ENCODE measurements at regions not wholly inside any gene's neighbourhood (a gene's known extent, or its start where the extent isn't known, plus 50 kb on each side); places are given as distances from the start of the nearest gene placed in this dataset.

GRCh38 chr11:10625281-10625981 is 57.0 kb upstream of the LYVE1 start:
- TF ChIP-seq EZH2phosphoT487 (IDR thresholded peaks at IDR 0.05; ENCODE audit: low read length) (no peak), CTCF (IDR thresholded peaks at IDR 0.05; ENCODE audit: low read length) (no peak), EZH2 (optimal IDR thresholded peaks at IDR 0.05; ENCODE audit: low read depth, low read length) (no peak)

GRCh38 chr11:10623797-10624761 is 55.6 kb upstream of the LYVE1 start:
- no peaks in the 10 kb centered on the region for H3F3A ChIP-seq (ENCODE audit: insufficient read depth, low read length)
- H3K4me2 ChIP-seq (ENCODE audit: low read depth, low read length), result no peak overlapping the region
- no peaks in the 10 kb centered on the region for H3K36me3 ChIP-seq (replicated peaks; ENCODE audit: insufficient read depth, low read length)
- H3K27ac ChIP-seq (ENCODE audit: low read length), result no peak overlapping the region
- no peaks in the 10 kb centered on the region for H3K27me3 ChIP-seq (replicated peaks; ENCODE audit: insufficient read depth, low read length)
- H4K20me1 ChIP-seq (ENCODE audit: insufficient read depth, low read length), result no peaks in the 10 kb centered on the region
- H3K4me1 ChIP-seq (ENCODE audit: low read length), result 0 out of 2 replicates have a peak, but pooled peaks cover 10% of the 10 kb centered on the region
- DNase-seq, result peak; percentile 44
- H3K9me3 ChIP-seq (replicated peaks; ENCODE audit: insufficient read depth, low read length), result no peaks in the 10 kb centered on the region
- H3K79me2 ChIP-seq (ENCODE audit: low read length), result no peaks in the 10 kb centered on the region
- no peaks in the 10 kb centered on the region for H3K9me2 ChIP-seq (replicated peaks; ENCODE audit: insufficient read depth, low read length)
- H2AFZ ChIP-seq (ENCODE audit: low read length), result no peak overlapping the region; the same call in 1 of the 2 replicates
- H3K9ac ChIP-seq (ENCODE audit: low read length), result no peak overlapping the region
- TF ChIP-seq EZH2 (optimal IDR thresholded peaks at IDR 0.05; ENCODE audit: low read depth, low read length) (no peak), CTCF (IDR thresholded peaks at IDR 0.05; ENCODE audit: low read length) (peak; percentile 61)
- H3K4me3 ChIP-seq (ENCODE audit: low read length), result no peak overlapping the region

More at GRCh38 chr11:10625281-10625981, 57.0 kb upstream of the LYVE1 start:
- H3K4me3 ChIP-seq (ENCODE audit: low read length), result no peak overlapping the region
- no peaks in the 10 kb centered on the region for H3K9me3 ChIP-seq (replicated peaks; ENCODE audit: insufficient read depth, low read length)
- no peak overlapping the region for H3K9ac ChIP-seq (ENCODE audit: low read length)
- H4K20me1 ChIP-seq (ENCODE audit: insufficient read depth, low read length), result no peaks in the 10 kb centered on the region
- H3K79me2 ChIP-seq (ENCODE audit: low read length), result no peaks in the 10 kb centered on the region
- no peaks in the 10 kb centered on the region for H3K36me3 ChIP-seq (replicated peaks; ENCODE audit: insufficient read depth, low read length)
- no peaks in the 10 kb centered on the region for H3K9me2 ChIP-seq (replicated peaks; ENCODE audit: insufficient read depth, low read length)
- no peak for DNase-seq
- H3K4me2 ChIP-seq (ENCODE audit: low read depth, low read length), result no peak overlapping the region
- H3F3A ChIP-seq (ENCODE audit: insufficient read depth, low read length), result no peaks in the 10 kb centered on the region
- H3K4me1 ChIP-seq (ENCODE audit: low read length), result 0 out of 2 replicates have a peak, but pooled peaks cover 10% of the 10 kb centered on the region
- no peaks in the 10 kb centered on the region for H3K27me3 ChIP-seq (replicated peaks; ENCODE audit: insufficient read depth, low read length)
- H3K27ac ChIP-seq (ENCODE audit: low read length), result no peak overlapping the region
- no peak overlapping the region for H2AFZ ChIP-seq (ENCODE audit: low read length)

- Histone ChIP-seq H2AFZ (ENCODE audit: low read length) (no peak overlapping the region; the same call in 1 of the 2 replicates), H3K36me3 (replicated peaks; ENCODE audit: insufficient read depth, low read length) (no peaks in the 10 kb centered on the region), H3K9me3 (replicated peaks; ENCODE audit: insufficient read depth, low read length) (no peaks in the 10 kb centered on the region), H3K79me2 (ENCODE audit: low read length) (no peaks in the 10 kb centered on the region), H3K4me3 (ENCODE audit: low read length) (no peak overlapping the region), H3K4me2 (ENCODE audit: low read depth, low read length) (no peak overlapping the region), H4K20me1 (ENCODE audit: insufficient read depth, low read length) (no peaks in the 10 kb centered on the region), H3K9ac (ENCODE audit: low read length) (no peak overlapping the region), H3K9me2 (replicated peaks; ENCODE audit: insufficient read depth, low read length) (no peaks in the 10 kb centered on the region), H3F3A (ENCODE audit: insufficient read depth, low read length) (no peaks in the 10 kb centered on the region), H3K27ac (ENCODE audit: low read length) (no peak overlapping the region), H3K4me1 (ENCODE audit: low read length) (0 out of 2 replicates have a peak, but pooled peaks cover 10% of the 10 kb centered on the region), H3K27me3 (replicated peaks; ENCODE audit: insufficient read depth, low read length) (no peaks in the 10 kb centered on the region)
- DNase-seq, result no peak
- TF ChIP-seq CTCF (IDR thresholded peaks at IDR 0.05; ENCODE audit: low read length) (no peak), EZH2phosphoT487 (IDR thresholded peaks at IDR 0.05; ENCODE audit: low read length) (no peak), EZH2 (optimal IDR thresholded peaks at IDR 0.05; ENCODE audit: low read depth, low read length) (no peak)
These were observed 54.7 kb upstream of the LYVE1 start for GRCh38 chr11:10622957-10623791.

Data from MM.1S (cell line).